SK-N-SH treated with all-trans-retinoic acid at 6 μM for 48 hours (cell line): ENCODE measurements at regions not wholly inside any gene's neighbourhood (a gene's known extent, or its start where the extent isn't known, plus 50 kb on each side); places are given as distances from the start of the nearest gene placed in this dataset.

Experiments
- ATAC-seq: fragments of 200-7000 bp; cut with Tn5 transposase; 3 replicates; pipeline ENCODE4 v1.9.1; 2020; ENCODE audit warnings: mild to moderate bottlenecking, moderate library complexity
- ARNTL ChIP-seq: fragments of 450-650 bp; formaldehyde crosslinking; IDR thresholded peaks from 2 replicates; pipeline ENCODE4 v1.5.0; 2020; ENCODE audit warnings: low read depth, mild to moderate bottlenecking, moderate library complexity, borderline replicate concordance
- BACH2 ChIP-seq: fragments of 250-450 bp; sonication (Bioruptor Pico); IDR thresholded peaks from 2 replicates; pipeline ENCODE4 v1.9.0; 2021; ENCODE audit warnings: mild to moderate bottlenecking, borderline replicate concordance
- CSDC2 ChIP-seq: fragments of 250-450 bp; sonication (Bioruptor Pico); IDR thresholded peaks from 2 replicates; pipeline ENCODE4 v1.5.0; 2020; ENCODE audit warnings: mild to moderate bottlenecking, moderate library complexity
- ESRRG ChIP-seq: fragments of 250-450 bp; sonication (Bioruptor Pico); IDR thresholded peaks from 2 replicates; pipeline ENCODE4 v1.6.1; 2021; ENCODE audit warnings: mild to moderate bottlenecking
- GLIS3 ChIP-seq: fragments of 250-450 bp; sonication (Bioruptor Pico); IDR thresholded peaks from 2 replicates; pipeline ENCODE4 v1.5.0; 2020; ENCODE audit warnings: mild to moderate bottlenecking, moderate library complexity
- ISL1 ChIP-seq: fragments of 250-450 bp; sonication (Bioruptor Pico); IDR thresholded peaks from 2 replicates; pipeline ENCODE4 v2.1.2; 2022; ENCODE audit warnings: mild to moderate bottlenecking, moderate library complexity
- OSR1 ChIP-seq: fragments of 250-450 bp; sonication (Bioruptor Pico); IDR thresholded peaks from 2 replicates; pipeline ENCODE4 v1.8.0; 2022; ENCODE audit warnings: moderate library complexity, mild to moderate bottlenecking, inconsistent platforms
- PPARA ChIP-seq: fragments of 250-450 bp; sonication (Bioruptor Pico); IDR thresholded peaks from 2 replicates; pipeline ENCODE4 v1.5.0; 2020; ENCODE audit warnings: mild to moderate bottlenecking, borderline replicate concordance
- RARB ChIP-seq: fragments of 250-450 bp; sonication (Bioruptor Pico); IDR thresholded peaks from 2 replicates; pipeline ENCODE4 v1.8.0; 2021; ENCODE audit warnings: mild to moderate bottlenecking, moderate library complexity
- SNAI2 ChIP-seq: fragments of 250-450 bp; sonication (Bioruptor Pico); IDR thresholded peaks from 2 replicates; pipeline ENCODE4 v1.5.0; 2020; ENCODE audit warnings: mild to moderate bottlenecking, moderate library complexity
- TCF4 ChIP-seq: fragments of 250-450 bp; sonication (Bioruptor Pico); IDR thresholded peaks from 2 replicates; pipeline ENCODE4 v1.8.0; 2021; ENCODE audit warnings: mild to moderate bottlenecking, moderate library complexity, borderline replicate concordance
- ZC3H10 ChIP-seq: fragments of 250-450 bp; sonication (Bioruptor Pico); IDR thresholded peaks from 2 replicates; pipeline ENCODE4 v1.5.1; 2021; ENCODE audit warnings: mild to moderate bottlenecking, moderate library complexity
- ZFP3 ChIP-seq: fragments of 250-450 bp; sonication (Bioruptor Pico); IDR thresholded peaks from 2 replicates; pipeline ENCODE4 v1.5.0; 2020; ENCODE audit warnings: mild to moderate bottlenecking, moderate library complexity
- ZFP30 ChIP-seq: fragments of 450-650 bp; formaldehyde crosslinking; IDR thresholded peaks from 2 replicates; pipeline ENCODE4 v1.5.0; 2022; ENCODE audit warnings: mild to moderate bottlenecking, moderate library complexity
- ZNF565 ChIP-seq: fragments of 450-650 bp; formaldehyde crosslinking; conservative IDR thresholded peaks from 2 replicates; pipeline ENCODE4 v1.5.0; 2020; ENCODE audit warnings: low read depth, mild to moderate bottlenecking, moderate library complexity
- TF ChIP-seq, protein P1 (sequence below): fragments of 250-450 bp; sonication (Bioruptor Pico); IDR thresholded peaks from 2 replicates; pipeline ENCODE4 v1.8.0; 2021; ENCODE audit warnings: low read depth, mild to moderate bottlenecking, moderate library complexity, borderline replicate concordance
- TF ChIP-seq, protein P2 (sequence below): fragments of 250-450 bp; sonication (Bioruptor Pico); IDR thresholded peaks from 2 replicates; pipeline ENCODE4 v1.5.0; 2020; ENCODE audit warnings: mild to moderate bottlenecking, moderate library complexity
- TF ChIP-seq, protein P3 (sequence below): fragments of 250-450 bp; sonication (Bioruptor Pico); IDR thresholded peaks from 2 replicates; pipeline ENCODE4 v1.5.1; 2020; ENCODE audit warnings: low read depth, mild to moderate bottlenecking, moderate library complexity
- TF ChIP-seq, protein P4 (sequence below): fragments of 250-450 bp; sonication (Bioruptor Pico); IDR thresholded peaks from 2 replicates; pipeline ENCODE4 v1.5.1; 2021; ENCODE audit warnings: mild to moderate bottlenecking, moderate library complexity

DNA sequence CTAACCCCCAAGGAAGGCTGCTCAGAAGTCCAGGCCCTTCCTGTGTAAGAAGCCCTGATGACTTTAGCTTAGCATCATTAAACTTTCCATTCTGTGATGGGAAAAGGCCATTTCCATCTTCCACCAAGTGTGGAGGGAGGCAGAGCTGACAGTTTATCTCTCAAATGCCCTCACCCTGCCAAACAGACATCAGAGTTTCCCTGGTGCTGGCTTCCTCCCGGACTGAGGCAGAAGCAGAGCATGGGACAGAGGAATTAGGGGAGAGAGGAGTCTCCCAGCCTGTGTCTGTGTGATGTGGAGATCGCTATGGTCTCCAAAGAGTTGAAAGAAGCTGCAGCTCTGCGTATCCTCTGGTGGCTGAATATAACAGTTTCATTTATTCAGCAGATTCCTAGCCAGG, 57.4 kb upstream of the CTNNA1 start (continued):
- TF ChIP-seq, protein P1, sequence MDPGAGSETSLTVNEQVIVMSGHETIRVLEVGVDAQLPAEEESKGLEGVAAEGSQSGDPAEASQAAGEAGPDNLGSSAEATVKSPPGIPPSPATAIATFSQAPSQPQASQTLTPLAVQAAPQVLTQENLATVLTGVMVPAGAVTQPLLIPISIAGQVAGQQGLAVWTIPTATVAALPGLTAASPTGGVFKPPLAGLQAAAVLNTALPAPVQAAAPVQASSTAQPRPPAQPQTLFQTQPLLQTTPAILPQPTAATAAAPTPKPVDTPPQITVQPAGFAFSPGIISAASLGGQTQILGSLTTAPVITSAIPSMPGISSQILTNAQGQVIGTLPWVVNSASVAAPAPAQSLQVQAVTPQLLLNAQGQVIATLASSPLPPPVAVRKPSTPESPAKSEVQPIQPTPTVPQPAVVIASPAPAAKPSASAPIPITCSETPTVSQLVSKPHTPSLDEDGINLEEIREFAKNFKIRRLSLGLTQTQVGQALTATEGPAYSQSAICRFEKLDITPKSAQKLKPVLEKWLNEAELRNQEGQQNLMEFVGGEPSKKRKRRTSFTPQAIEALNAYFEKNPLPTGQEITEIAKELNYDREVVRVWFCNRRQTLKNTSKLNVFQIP (CRISPR knock-in tag), result no peak
- TF ChIP-seq GLIS3, result no peak
- TF ChIP-seq, protein P2, sequence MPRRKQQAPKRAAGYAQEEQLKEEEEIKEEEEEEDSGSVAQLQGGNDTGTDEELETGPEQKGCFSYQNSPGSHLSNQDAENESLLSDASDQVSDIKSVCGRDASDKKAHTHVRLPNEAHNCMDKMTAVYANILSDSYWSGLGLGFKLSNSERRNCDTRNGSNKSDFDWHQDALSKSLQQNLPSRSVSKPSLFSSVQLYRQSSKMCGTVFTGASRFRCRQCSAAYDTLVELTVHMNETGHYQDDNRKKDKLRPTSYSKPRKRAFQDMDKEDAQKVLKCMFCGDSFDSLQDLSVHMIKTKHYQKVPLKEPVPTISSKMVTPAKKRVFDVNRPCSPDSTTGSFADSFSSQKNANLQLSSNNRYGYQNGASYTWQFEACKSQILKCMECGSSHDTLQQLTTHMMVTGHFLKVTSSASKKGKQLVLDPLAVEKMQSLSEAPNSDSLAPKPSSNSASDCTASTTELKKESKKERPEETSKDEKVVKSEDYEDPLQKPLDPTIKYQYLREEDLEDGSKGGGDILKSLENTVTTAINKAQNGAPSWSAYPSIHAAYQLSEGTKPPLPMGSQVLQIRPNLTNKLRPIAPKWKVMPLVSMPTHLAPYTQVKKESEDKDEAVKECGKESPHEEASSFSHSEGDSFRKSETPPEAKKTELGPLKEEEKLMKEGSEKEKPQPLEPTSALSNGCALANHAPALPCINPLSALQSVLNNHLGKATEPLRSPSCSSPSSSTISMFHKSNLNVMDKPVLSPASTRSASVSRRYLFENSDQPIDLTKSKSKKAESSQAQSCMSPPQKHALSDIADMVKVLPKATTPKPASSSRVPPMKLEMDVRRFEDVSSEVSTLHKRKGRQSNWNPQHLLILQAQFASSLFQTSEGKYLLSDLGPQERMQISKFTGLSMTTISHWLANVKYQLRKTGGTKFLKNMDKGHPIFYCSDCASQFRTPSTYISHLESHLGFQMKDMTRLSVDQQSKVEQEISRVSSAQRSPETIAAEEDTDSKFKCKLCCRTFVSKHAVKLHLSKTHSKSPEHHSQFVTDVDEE (CRISPR knock-in tag), result no peak

DNA sequence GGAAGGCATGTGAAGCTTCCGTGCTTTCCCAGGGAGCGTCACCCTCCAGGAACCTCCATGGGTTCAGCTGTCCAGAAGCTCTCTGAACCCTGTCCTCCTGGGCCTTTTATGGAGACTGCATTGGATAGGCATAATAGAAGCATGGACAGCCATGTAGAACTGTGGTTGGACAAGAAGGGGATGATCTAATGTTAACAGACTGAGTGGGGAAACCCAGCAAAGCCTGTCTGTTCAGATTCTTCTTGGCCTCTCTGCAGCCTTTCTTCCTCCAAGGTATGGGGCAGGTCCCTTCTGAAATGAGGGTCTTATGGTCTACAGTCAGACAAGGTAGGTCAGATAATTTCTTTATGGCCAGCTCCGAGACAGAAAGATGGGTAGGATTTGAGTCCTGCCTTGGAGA, 59.1 kb upstream of the CTNNA1 start:
- no peak for ATAC-seq
- TF ChIP-seq ZC3H10 (no peak), ARNTL (no peak), TCF4 (CRISPR knock-in tag) (no peak), GLIS3 (no peak), ZNF565 (CRISPR knock-in tag) (no peak), CSDC2 (no peak), SNAI2 (CRISPR knock-in tag) (no peak), OSR1 (no peak), PPARA (CRISPR knock-in tag) (no peak), ZFP30 (CRISPR knock-in tag) (no peak)

DNA sequence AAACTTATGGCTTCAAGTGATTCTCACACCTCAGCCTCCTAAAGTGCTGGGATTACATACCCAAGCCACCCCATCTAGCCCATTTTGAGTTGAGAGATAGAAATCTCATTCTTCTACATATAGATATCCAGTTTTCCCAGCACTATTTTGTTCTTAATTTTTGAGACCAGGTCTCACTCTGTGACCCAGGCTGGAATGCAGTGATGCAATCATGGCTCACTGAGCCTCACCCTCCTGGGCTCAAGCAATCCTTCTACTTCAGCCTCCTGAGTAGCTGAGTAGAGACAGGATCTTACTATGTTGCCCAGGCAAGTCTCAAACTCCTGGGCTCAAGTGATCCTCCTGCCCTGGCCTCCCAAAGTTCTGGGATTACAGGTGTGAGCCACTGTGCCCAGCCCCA, 60.9 kb upstream of the CTNNA1 start:
- no peak for ATAC-seq
- no peak for TF ChIP-seq GLIS3
- TF ChIP-seq, protein P1 (CRISPR knock-in tag), result no peak
- no peak for TF ChIP-seq SNAI2 (CRISPR knock-in tag)
- TF ChIP-seq, protein P2 (CRISPR knock-in tag), result no peak
- no peak for TF ChIP-seq RARB (CRISPR knock-in tag)
- no peak for TF ChIP-seq ARNTL
- TF ChIP-seq ISL1 (CRISPR knock-in tag), result no peak
- TF ChIP-seq PPARA (CRISPR knock-in tag), result no peak
- TF ChIP-seq, all 23 proteins: peak for 0

DNA sequence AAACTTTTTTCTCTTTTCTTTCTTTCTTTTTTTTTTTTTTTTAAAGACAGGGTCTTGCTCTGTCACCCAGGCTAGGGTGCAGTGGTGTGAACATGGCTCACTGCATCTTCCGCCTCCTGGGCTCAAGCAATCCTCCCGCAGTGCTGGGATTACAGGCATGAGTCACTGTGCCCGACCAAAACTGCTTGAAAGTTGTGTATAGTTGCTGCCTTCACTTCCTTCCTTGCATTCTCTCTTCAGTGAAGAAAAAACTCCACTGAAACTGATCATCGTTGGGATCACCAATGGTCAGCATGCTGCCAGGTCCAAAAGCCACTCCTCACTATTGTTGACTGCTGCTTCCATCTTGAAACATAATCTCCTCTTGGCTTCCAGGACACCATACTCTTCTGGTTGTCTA, 66.6 kb upstream of the CTNNA1 start:
- ATAC-seq, result no peak
- TF ChIP-seq, protein P3, sequence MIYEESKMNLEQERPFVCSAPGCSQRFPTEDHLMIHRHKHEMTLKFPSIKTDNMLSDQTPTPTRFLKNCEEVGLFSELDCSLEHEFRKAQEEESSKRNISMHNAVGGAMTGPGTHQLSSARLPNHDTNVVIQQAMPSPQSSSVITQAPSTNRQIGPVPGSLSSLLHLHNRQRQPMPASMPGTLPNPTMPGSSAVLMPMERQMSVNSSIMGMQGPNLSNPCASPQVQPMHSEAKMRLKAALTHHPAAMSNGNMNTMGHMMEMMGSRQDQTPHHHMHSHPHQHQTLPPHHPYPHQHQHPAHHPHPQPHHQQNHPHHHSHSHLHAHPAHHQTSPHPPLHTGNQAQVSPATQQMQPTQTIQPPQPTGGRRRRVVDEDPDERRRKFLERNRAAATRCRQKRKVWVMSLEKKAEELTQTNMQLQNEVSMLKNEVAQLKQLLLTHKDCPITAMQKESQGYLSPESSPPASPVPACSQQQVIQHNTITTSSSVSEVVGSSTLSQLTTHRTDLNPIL (CRISPR knock-in tag), result no peak
- no peak for TF ChIP-seq OSR1
- TF ChIP-seq SNAI2 (CRISPR knock-in tag), result no peak
- TF ChIP-seq ZFP30 (CRISPR knock-in tag), result no peak
- no peak for TF ChIP-seq ESRRG (CRISPR knock-in tag)
- TF ChIP-seq ISL1 (CRISPR knock-in tag), result no peak
- TF ChIP-seq ZC3H10, result no peak
- no peak for TF ChIP-seq RARB (CRISPR knock-in tag)
- no peak for TF ChIP-seq PPARA (CRISPR knock-in tag)
- no peak for TF ChIP-seq ZNF565 (CRISPR knock-in tag)
- TF ChIP-seq ZFP3 (CRISPR knock-in tag), result no peak
- TF ChIP-seq BACH2 (CRISPR knock-in tag), result no peak
- TF ChIP-seq TCF4 (CRISPR knock-in tag), result no peak
- TF ChIP-seq, protein P4, sequence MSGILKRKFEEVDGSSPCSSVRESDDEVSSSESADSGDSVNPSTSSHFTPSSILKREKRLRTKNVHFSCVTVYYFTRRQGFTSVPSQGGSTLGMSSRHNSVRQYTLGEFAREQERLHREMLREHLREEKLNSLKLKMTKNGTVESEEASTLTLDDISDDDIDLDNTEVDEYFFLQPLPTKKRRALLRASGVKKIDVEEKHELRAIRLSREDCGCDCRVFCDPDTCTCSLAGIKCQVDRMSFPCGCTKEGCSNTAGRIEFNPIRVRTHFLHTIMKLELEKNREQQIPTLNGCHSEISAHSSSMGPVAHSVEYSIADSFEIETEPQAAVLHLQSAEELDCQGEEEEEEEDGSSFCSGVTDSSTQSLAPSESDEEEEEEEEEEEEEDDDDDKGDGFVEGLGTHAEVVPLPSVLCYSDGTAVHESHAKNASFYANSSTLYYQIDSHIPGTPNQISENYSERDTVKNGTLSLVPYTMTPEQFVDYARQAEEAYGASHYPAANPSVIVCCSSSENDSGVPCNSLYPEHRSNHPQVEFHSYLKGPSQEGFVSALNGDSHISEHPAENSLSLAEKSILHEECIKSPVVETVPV, result no peak
